HTR-8/SVneo (cell line): ENCODE measurements at regions not wholly inside any gene's neighbourhood (a gene's known extent, or its start where the extent isn't known, plus 50 kb on each side); places are given as distances from the start of the nearest gene placed in this dataset.

Source experiments
- DNase-seq: peaks from one replicate; pipeline ENCODE4 v3.0.0; 2011; ENCODE audit warnings: low spot score, mixed read lengths; ENCODE audit not compliant: insufficient read length
- FAIRE-seq: peaks from 2 replicates; lab custom pipeline; 2011; peaks lifted over from hg19 to GRCh38; lab: Jason Lieb, UNC

DNA sequence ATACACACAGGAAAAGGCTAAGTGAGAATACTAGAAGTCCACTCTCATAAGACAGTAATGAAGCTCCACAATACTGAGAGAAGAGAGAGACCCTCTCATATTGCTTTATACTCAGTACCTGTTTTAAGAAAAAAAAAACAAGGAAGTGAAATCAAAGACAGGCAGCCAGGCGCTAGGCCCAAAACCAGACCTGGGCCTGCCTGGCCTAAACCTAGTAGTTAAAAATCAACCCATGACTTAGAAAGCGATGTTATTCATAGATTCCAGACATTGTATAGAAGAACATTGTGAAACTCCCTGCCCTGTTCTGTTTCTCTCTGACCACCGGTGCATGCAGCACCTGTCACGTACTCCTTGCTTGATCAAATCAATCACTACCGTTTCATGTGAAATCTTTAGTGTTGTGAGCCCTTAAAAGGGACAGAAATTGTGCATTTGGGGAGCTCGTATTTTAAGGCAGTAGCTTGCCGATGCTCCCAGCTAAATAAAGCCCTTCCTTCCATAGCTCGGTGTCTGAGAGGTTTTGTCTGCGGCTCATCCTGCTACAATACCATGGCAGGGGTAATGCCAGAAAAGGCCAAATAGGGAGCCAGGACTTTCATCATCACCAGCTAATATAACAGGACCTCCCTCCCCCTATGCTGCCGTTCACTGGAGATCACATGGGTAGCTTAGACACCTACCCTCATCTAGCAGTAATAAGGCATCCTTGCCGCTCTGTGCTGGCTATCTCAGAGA is 1294.1 kb downstream of the NSUN3 start:
- DNase-seq: no peak
- FAIRE-seq: no peak

DNA sequence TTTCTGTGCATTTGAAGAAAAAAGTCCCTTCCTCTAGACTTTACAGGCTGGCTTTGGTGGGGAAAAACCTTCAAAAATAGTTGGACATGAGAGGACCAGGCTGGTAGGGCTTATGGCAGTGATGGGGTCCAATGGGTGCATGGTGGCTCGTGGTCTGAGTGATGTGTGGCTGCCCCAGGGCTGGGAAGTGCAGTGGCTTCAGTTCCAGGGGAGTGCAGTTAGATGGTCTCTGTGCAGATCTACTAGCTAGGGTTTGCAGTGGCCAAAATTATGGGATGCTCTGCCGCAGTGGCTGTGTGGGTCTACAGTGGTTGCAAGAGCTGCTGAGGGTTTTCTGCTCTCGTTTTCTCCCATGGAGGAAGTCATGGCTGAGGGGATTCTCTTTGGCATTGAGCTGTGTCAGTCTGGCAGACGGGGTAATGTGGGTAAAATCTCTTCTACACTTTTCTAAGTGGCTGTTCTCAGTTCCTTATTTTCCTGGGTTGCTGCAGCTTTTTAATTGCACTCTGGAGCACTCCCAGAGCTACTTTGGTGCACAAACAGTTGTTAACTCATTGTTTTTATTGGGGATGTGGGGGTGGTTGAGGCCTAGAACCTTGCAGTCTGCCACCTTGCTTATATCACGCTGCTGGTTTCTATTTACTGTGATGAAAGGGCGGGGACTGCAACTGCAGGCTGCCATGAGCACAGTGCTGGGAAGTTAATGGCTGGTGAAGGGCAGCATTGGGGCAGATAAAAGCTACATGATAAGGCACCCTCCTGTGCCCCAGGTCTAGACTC is 1324.6 kb downstream of the NSUN3 start:
- DNase-seq (no peak), FAIRE-seq (no peak)

DNA sequence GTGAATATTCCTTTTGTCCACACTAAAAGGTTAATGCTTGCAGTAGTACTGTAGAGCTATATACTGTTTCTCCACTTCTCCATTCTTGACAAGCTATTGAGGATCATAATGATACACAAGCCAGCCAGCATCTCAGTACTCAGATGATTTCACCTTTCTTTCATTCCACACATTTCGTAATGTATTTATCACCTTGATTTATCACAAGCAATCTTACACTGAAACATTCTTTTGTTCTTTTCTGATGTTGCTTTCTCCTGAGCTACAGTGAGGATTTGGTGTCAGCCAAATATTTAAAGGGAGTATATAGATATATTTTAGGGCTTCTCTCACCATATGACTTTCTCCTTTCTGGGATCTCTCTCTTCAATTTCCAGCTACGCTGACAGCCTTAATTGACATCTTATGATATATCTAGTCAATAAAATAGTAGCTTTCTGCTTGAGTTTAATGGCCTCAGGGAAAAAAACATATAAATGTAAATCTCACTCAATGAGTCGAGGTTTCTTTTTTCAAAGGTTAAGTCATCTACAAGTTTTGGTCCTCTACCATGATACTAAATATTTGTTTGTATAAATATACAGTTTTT is 1327.0 kb downstream of the NSUN3 start:
- FAIRE-seq (no peak), DNase-seq (no peak)

DNA sequence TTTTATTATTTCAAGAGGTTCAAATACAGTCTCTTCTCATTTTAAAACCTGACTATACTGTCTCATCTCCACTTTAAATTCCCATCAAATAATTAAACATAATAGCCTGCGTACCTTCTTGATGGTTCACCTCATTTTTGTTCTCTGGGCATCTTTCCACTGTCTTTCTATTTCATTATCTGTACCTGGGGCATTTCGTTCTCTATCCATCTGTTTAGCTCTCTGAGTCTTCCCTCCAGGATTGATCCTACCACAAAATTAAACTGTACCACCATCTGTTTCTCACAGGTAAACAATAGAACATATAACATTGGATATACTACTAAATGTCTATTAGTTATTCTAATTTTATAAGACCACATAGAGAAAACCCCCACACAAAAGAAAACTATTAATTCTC is 1331.4 kb downstream of the NSUN3 start:
- DNase-seq (no peak), FAIRE-seq (no peak)

DNA sequence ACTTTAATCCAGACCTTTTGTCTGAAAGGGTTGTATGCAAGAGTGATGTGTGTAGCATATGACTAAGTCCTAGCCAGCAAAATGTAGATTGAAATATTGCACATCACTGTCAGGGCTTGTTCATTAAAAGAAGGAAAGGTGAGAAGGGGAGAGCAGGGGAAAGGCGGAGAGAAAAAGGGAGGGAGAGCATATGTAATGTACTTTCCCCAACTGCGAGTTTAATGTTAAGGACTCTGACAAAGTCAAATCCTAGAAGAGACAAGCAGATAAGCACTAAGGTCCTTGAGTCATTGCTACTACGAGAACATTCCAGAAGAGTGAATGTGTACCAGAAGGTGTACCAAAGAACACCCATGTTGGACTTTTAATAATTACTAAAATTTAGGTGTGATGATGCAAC is 1336.7 kb downstream of the NSUN3 start:
- FAIRE-seq (no peak), DNase-seq (no peak)

DNA sequence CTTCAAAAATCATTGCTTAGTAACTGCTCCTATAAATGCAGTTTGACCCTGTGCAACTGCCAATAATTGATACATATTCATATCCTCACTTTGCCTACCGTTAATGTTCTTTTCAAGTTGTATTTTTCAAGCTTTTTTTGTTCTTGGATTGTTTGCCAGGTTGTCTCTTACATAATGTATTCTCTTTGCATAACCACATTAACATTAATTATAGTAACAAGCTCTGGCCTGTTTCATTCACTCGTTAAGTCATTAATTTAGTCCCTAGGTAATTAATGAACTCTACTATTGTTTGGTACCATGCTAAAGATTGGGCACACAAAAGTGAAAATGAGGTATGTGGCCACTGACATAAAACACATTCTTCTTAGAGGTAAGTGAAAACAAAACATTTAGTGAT is 1338.8 kb downstream of the NSUN3 start:
- DNase-seq (no peak), FAIRE-seq (no peak)

DNA sequence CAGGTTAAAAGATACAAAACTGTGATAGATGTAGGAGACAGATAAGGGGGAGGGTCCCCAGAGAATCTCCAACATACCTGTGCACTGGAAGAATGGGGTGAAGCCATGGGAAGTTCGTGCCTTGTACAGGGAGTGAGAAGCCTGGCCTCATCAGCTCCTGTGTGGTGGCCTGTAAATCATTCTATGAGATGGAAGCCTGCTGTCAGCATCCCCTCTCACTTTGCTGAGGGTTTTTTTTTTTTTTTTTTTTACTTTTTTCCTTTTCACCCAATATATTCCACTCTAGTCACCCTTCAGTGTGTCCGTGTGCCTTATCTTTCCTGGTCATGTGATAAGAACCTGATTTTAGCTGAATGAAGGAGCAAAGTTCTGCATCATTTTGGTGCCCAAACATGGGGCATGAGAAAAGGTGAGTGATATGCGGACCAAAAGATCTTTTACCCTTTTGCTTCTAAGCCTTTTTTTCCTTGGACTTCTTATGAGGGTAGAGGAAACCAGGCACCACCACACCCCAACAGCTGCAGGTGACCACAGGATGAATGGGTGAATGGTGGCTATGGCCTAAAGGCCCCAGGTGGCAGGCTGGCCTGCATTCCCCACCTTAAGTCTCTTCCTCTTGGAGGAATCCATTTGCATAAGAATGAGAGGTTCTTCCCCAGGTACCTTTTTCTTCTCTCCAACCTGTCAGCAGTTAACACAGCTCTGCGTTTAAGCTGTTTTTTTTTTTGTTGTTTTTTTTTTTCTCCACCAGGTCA is 1345.0 kb downstream of the NSUN3 start:
- DNase-seq: no peak
- FAIRE-seq: no peak

DNA sequence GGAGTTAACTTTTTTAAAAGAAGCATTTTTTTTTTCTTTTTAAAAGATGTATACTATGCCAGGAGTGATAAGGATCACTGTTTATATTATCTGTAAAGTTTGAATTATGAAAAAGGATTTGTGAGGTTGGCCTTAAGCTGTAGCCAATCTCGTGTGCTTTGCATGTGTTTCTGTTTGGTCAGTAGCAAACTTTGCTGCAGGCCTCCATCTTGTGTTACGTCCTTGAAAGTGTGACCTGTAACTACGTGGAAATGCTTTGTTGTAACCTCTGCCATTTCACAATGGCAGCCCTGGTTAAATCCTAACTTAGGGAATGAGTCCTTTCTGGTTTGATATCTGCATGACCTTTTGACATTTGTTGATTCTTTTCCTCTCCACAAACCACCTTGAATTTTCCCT is 1345.6 kb downstream of the NSUN3 start:
- DNase-seq (no peak), FAIRE-seq (no peak)

DNA sequence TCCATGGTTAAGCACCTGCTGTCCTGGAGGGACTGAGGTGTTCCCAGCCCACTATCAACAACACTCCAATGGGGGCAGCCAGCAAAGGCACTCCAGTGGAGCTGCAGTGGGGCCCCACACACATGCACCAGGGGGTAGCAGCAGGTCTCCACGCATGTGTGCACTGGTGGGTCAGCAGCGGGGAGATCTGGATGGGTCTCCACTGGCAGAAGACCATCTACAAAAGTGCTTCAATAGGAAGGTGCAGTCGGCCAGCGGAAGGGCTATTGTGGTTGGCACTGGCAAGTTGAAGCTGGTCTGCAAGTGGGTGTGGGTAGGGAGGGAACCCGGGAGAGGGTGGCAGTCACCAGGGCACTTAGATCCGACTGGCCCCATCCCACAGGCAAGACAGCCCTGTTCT is 1355.4 kb downstream of the NSUN3 start:
- FAIRE-seq: no peak
- no peak for DNase-seq

DNA sequence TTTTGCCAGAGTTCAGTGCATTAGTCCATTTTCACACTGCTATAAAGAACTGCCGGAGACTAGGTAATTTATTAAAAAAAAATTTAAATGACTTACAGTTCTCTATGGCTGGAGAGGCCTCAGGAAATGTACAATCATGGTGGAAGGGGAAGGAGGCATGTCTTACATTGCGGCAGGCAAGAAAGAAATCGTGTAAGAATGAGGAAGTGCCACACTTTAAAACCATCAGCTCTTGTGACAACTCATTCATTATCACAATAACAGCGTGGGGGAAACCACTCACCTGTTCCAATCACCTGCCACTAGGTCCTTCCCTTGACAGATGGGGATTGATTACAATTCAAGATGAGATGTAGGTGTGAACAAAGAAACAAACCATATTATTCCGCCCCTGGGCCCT is 1361.4 kb downstream of the NSUN3 start:
- FAIRE-seq: no peak
- no peak for DNase-seq

DNA sequence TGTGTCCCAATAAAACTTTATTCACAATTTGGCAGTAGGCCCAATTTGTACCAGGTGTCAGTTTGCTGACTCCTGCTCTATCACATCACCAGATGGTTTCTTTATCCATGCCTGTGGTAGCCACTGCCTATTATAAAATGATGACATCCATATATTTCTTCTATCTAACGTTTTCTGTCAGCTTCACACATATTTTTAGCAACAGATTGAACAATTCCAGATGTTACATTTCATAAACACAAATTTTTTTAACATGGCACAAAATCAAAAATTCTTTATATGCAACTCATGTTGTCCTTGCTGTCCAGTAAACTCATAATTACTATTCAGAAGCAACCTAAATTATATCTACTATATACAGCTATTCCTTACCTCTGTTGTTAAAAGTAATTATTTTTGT is 1371.6 kb downstream of the NSUN3 start:
- DNase-seq: no peak
- FAIRE-seq: no peak

DNA sequence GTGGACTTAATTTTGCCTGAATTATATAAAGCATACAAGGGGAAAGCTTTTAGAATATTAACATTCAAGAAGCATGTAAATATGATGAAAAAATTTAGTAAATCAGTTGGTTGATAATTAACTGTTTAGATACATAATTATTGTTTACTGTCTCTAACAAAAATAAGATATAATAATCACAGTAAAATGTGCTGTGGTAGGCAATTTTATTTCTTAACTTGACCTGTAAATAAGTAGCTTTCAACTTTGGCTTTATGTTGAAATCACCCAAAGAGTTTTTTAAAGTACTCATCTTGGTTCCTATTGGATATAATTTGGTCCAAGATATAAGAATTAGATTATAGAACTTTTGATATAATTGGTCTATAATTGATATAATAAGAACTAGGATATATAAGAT is 1374.5 kb downstream of the NSUN3 start:
- DNase-seq: no peak
- no peak for FAIRE-seq

DNA sequence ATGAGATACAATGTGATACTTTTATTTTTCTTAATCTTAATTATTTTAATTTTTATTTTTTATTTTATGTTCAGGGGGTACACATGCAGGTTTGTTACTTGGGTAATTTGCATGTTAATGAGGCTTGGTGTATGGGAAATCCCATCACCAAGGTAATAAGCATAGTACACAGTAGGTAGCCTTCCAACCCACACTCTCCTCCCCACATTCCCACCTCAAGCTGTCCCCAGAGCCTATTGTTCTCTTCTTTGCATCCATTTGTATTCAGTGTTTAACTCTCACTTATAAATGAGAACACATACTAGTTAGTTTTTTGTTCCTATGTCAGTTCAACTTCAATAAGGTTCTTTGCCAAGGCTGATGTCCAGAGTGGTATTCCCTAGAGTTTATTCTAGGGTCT is 1375.4 kb downstream of the NSUN3 start:
- DNase-seq: no peak

DNA sequence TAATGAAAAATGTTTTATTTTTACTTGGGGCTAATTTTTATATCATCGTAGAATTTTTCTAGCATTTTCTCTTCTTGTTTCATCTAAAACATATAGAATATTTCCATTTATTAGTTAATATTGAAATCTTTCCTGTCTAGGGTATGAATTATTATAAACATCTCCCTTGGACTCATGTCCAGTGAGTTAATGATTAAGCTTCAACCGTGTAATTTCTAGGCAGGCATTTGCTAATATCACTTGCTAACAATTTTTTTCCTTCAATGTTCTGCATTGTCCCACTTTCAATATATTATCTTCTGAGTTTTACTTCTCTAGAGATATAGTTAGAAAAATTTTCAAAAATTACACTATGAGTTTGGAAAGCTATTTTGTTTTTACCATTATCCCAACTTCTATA is 1371.6 kb upstream of the EPHA6 start:
- FAIRE-seq (no peak), DNase-seq (no peak)

More for the DNA sequence above, 1375.4 kb downstream of the NSUN3 start:
- no peak for FAIRE-seq

DNA sequence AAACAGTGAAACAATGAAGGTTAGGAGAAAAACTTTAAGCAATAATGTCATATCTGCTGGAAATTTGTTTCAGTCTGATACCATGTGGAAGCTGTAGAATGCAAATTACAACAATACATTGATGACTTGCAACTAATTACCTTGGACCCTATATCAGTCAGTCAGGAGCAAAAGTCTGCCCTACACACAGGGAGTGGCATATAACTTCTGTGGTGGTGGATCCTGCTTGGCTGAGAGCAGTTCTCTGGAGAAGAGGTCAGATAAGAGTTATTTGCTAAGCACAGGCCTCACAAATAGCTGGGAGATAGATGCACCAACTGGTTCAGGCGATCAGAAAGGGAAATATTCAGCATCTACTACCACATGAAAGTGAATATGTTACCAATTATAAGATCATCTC is 1364.6 kb upstream of the EPHA6 start:
- no peak for DNase-seq
- FAIRE-seq: no peak

DNA sequence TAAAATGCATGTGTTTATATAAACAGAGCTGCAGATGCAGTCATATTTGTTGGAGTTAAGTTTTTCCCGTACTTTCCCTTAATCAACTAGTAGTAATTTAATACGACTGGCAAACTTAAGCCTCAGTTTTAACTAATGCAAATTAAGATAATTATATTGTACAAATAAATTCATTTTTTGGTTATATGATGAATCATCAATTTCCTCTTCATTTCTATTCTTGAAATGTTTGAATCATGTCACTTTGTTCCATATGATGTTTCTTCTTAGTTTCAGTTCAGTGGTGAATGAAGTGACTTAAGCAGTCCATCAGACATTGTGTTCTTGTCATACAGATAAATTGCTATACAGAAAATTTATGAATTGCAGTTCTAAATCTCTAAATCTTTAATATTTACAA is 1361.2 kb upstream of the EPHA6 start:
- no peak for FAIRE-seq

DNA sequence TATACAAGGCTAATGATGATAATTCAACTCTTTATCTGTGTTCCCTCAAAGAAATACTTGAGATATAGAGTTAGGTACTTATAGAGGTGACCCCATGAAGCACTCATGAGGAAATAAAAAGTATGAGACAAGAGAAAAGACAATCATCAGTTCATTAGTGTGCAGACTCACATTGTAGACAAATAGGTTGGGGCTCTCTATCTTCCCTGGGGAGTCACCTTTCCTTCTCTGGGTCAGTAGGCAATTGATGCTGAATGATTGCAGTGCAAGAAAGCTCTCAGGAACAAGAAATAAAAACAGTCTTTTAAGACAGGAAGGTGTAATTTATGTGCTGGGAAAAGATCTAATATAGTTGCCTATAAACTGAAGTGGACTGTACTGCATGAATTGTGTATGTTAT is 1357.6 kb upstream of the EPHA6 start:
- no peak for FAIRE-seq
- no peak for DNase-seq

More for the DNA sequence above, 1361.2 kb upstream of the EPHA6 start:
- no peak for DNase-seq

DNA sequence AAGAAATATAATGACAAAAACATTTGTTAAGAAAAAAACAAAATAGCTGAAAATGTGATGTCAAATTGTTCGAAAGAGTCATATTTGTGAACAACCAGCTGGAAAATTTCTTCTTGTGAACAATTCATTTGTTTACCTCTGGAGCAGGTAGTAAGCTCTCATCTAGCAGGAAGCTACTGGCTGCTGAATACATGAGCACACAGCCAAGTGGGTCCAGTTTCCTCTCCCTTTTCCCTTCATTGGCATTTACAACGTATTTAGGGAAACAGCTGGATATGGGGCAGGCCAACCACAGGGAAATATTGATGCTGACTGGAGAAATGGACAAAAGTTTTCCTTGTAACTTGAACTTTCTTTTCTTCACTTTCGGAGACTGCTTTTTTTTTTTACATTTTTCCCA is 1354.7 kb upstream of the EPHA6 start:
- no peak for DNase-seq
- no peak for FAIRE-seq

DNA sequence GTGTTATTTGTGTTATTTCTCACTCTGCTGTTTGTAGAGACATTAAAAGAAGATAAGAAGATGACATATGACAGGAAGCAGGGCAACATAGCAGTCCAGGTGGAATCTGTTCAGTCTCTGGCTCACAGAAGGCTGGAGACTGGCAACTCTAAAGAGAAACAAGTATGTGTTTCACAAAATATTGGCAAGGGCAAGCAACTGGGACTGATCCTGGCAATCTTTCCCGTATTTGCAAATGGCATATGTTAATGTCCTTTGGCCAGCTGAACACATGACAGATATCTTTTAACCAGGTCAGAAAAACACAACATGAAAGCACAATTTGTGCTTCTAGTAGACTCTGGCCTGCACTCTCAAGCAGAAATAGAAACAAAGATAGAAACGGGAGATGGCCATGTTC is 1354.1 kb upstream of the EPHA6 start:
- DNase-seq (no peak), FAIRE-seq (no peak)

DNA sequence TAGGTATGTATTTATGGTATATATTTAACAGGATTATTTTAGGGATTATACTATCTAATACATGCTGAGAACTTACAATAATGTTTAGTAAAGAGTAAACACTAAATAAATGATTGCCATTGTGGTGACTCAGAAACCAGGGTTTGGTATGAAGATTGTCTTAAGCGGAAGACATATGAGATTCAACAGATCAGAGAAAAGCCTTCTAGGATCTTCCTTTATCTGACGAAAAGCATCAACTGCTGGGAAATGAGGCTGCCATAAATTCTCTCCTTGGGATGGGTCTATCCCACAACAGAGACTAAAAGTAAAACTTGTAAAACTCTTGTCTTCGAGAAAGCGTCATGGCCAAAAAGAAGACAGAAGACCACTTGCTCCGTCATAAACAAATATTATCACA is 1352.2 kb upstream of the EPHA6 start:
- FAIRE-seq: no peak
- no peak for DNase-seq

DNA sequence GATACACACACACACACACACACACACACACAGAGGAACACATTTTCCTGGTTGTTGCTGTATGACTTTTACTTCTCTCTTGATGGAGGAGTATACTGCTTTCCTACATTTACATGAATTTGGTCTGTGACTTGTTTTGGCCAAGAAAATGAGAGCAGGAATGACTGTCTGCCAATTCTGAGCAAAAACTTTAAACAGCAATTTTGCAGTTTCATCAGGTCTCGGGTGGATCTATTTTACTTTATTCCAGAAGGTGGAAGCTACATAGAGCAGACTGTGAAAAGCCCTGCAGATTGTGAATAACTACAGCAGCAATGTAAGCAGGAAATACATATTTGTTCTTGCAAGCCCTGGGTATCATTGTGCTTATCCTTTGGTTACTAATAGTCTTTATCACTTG is 1350.0 kb upstream of the EPHA6 start:
- DNase-seq (no peak), FAIRE-seq (no peak)
